Mammary epithelial cell (primary cell): ENCODE measurements at regions not wholly inside any gene's neighbourhood (a gene's known extent, or its start where the extent isn't known, plus 50 kb on each side); places are given as distances from the start of the nearest gene placed in this dataset.

Experiments
- EZH2 ChIP-seq: IDR thresholded peaks from 2 replicates; pipeline ENCODE4 v1.6.1; 2012; ENCODE audit warnings: low read length, inconsistent platforms, borderline replicate concordance
- TF ChIP-seq, protein P1 (sequence below), 2 donors: IDR thresholded peaks in 1 of 2; conservative IDR thresholded peaks in 1 of 2; 2 replicates each; pipeline ENCODE4 v1.5.1; 2011 to 2012; ENCODE audit warnings: inconsistent platforms in 2 of 2, low read length in 2 of 2, mild to moderate bottlenecking in 2 of 2, control low read depth in 1 of 2, low read depth in 1 of 2; ENCODE audit not compliant: insufficient read depth in 1 of 2; ENCODE audit errors: extremely low read depth in 1 of 2

- TF ChIP-seq, protein P1, sequence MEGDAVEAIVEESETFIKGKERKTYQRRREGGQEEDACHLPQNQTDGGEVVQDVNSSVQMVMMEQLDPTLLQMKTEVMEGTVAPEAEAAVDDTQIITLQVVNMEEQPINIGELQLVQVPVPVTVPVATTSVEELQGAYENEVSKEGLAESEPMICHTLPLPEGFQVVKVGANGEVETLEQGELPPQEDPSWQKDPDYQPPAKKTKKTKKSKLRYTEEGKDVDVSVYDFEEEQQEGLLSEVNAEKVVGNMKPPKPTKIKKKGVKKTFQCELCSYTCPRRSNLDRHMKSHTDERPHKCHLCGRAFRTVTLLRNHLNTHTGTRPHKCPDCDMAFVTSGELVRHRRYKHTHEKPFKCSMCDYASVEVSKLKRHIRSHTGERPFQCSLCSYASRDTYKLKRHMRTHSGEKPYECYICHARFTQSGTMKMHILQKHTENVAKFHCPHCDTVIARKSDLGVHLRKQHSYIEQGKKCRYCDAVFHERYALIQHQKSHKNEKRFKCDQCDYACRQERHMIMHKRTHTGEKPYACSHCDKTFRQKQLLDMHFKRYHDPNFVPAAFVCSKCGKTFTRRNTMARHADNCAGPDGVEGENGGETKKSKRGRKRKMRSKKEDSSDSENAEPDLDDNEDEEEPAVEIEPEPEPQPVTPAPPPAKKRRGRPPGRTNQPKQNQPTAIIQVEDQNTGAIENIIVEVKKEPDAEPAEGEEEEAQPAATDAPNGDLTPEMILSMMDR (conservative IDR thresholded peaks at IDR 0.05 in 1 of 2, IDR thresholded peaks at IDR 0.05 in 1 of 2; ENCODE audit: extremely low read depth in 1 of 2, insufficient read depth in 1 of 2, low read depth in 1 of 2, low read length in 2 of 2) = no peak
- TF ChIP-seq EZH2 = no peak
These were observed 346.4 kb downstream of the EPHA4 start for GRCh38 chr2:221225752-221226151.
